WTC11 (cell line): ENCODE measurements at regions not wholly inside any gene's neighbourhood (a gene's known extent, or its start where the extent isn't known, plus 50 kb on each side); places are given as distances from the start of the nearest gene placed in this dataset.

ENCODE experiments used
- ATAC-seq: fragments of 200-7000 bp; cut with Tn5 transposase; 2 replicates; pipeline ENCODE4 v1.10.0; 2021; ENCODE audit warnings: mild to moderate bottlenecking, moderate library complexity
- CTCF ChIA-PET: fragments of 300-600 bp; sonication (Branson Sonifier 250); formaldehyde crosslinking; loops from one replicate; lab custom pipeline; 2021; ENCODE audit warnings: antibody characterized with exemption; lab: Charles Lee
- POLR2A ChIA-PET: fragments of 350-600 bp; sonication (Branson Sonifier 250); formaldehyde crosslinking; loops from one replicate; lab custom pipeline; 2021; ENCODE audit warnings: antibody characterized with exemption; lab: Charles Lee
- DNase-seq: peaks from one replicate; pipeline ENCODE4 v3.0.0; 2021; ENCODE audit warnings: low spot score
- H3K27ac Mint-ChIP-seq: 2 replicates; pipeline ENCODE4 v1.8.0; 2021; ENCODE audit warnings: mixed read lengths
- H3K27me3 Mint-ChIP-seq: 2 replicates; pipeline ENCODE4 v1.8.0; 2021; ENCODE audit warnings: low read depth, mild to moderate bottlenecking, moderate library complexity, mixed read lengths
- H3K36me3 Mint-ChIP-seq: 2 replicates; pipeline ENCODE4 v1.8.0; 2021; ENCODE audit warnings: mixed read lengths
- H3K4me1 Mint-ChIP-seq: 2 replicates; pipeline ENCODE4 v1.8.0; 2022; ENCODE audit warnings: mixed read lengths
- H3K4me3 Mint-ChIP-seq: 2 replicates; pipeline ENCODE4 v1.8.0; 2021; ENCODE audit warnings: mild to moderate bottlenecking, moderate library complexity, mixed read lengths
- H3K9me3 Mint-ChIP-seq: 2 replicates; pipeline ENCODE4 v1.8.0; 2021; ENCODE audit warnings: mixed read lengths
- CREB1 ChIP-seq: sonication (generic); formaldehyde crosslinking; IDR thresholded peaks from 2 replicates; pipeline ENCODE4 v1.8.0; 2023; ENCODE audit warnings: mild to moderate bottlenecking, missing genetic modification reagents
- ERG ChIP-seq: fragments of 250-450 bp; sonication (Bioruptor Pico); IDR thresholded peaks from 2 replicates; pipeline ENCODE4 v1.8.0; 2021; ENCODE audit warnings: mild to moderate bottlenecking
- ESRRA ChIP-seq: sonication (generic); formaldehyde crosslinking; IDR thresholded peaks from 2 replicates; pipeline ENCODE4 v1.8.1; 2022; ENCODE audit warnings: mild to moderate bottlenecking, missing genetic modification reagents, borderline replicate concordance
- FOXJ3 ChIP-seq: sonication (generic); formaldehyde crosslinking; IDR thresholded peaks from 2 replicates; pipeline ENCODE4 v1.9.0; 2021; ENCODE audit warnings: missing genetic modification reagents, mild to moderate bottlenecking, borderline replicate concordance
- GRHL2 ChIP-seq: fragments of 250-450 bp; sonication (Bioruptor Pico); IDR thresholded peaks from 2 replicates; pipeline ENCODE4 v1.8.0; 2022; ENCODE audit warnings: mild to moderate bottlenecking, moderate library complexity; ENCODE audit not compliant: insufficient replicate concordance, severe bottlenecking
- HMGA2 ChIP-seq: fragments of 250-450 bp; sonication (Bioruptor Pico); IDR thresholded peaks from 2 replicates; pipeline ENCODE4 v1.4.0; 2021; ENCODE audit warnings: mild to moderate bottlenecking, moderate library complexity
- HMGXB4 ChIP-seq: sonication (generic); formaldehyde crosslinking; IDR thresholded peaks from 2 replicates; pipeline ENCODE4 v1.8.1; 2023; ENCODE audit warnings: mild to moderate bottlenecking, moderate library complexity, missing genetic modification reagents
- KAT7 ChIP-seq: sonication (generic); formaldehyde crosslinking; IDR thresholded peaks from 2 replicates; pipeline ENCODE4 v1.8.1; 2023; ENCODE audit warnings: missing genetic modification reagents, mild to moderate bottlenecking, borderline replicate concordance
- MXD4 ChIP-seq: fragments of 250-450 bp; sonication (Bioruptor Pico); IDR thresholded peaks from 2 replicates; pipeline ENCODE4 v1.8.0; 2021; ENCODE audit warnings: mild to moderate bottlenecking, moderate library complexity, borderline replicate concordance
- NR3C1 ChIP-seq: sonication (generic); formaldehyde crosslinking; conservative IDR thresholded peaks from 2 replicates; pipeline ENCODE4 v1.8.1; 2023; ENCODE audit warnings: low read depth, mild to moderate bottlenecking, missing genetic modification reagents
- PREB ChIP-seq: sonication (generic); formaldehyde crosslinking; IDR thresholded peaks from 2 replicates; pipeline ENCODE4 v1.8.1; 2022; ENCODE audit warnings: mild to moderate bottlenecking, missing genetic modification reagents, moderate library complexity, borderline replicate concordance
- SMAD3 ChIP-seq: sonication (generic); formaldehyde crosslinking; IDR thresholded peaks from 2 replicates; pipeline ENCODE4 v1.8.0; 2022; ENCODE audit warnings: missing genetic modification reagents, mild to moderate bottlenecking, borderline replicate concordance
- SOX15 ChIP-seq: fragments of 250-450 bp; sonication (Bioruptor Pico); IDR thresholded peaks from 2 replicates; pipeline ENCODE4 v1.9.0; 2021; ENCODE audit warnings: mild to moderate bottlenecking
- TCF7 ChIP-seq: sonication (generic); formaldehyde crosslinking; IDR thresholded peaks from 2 replicates; pipeline ENCODE4 v1.8.0; 2022; ENCODE audit warnings: mild to moderate bottlenecking, low read depth, missing genetic modification reagents, moderate library complexity
- ZBTB21 ChIP-seq: sonication (generic); formaldehyde crosslinking; IDR thresholded peaks from 2 replicates; pipeline ENCODE4 v1.8.1; 2023; ENCODE audit warnings: mild to moderate bottlenecking, missing genetic modification reagents, borderline replicate concordance
- ZNF138 ChIP-seq: sonication (generic); formaldehyde crosslinking; conservative IDR thresholded peaks from 2 replicates; pipeline ENCODE4 v1.8.1; 2022; ENCODE audit warnings: mild to moderate bottlenecking, moderate library complexity, missing genetic modification reagents
- ZNF219 ChIP-seq: sonication (generic); formaldehyde crosslinking; IDR thresholded peaks from 2 replicates; pipeline ENCODE4 v1.8.0; 2023; ENCODE audit warnings: missing genetic modification reagents, mild to moderate bottlenecking, borderline replicate concordance
- ZNF263 ChIP-seq: sonication (generic); formaldehyde crosslinking; IDR thresholded peaks from 2 replicates; pipeline ENCODE4 v1.8.1; 2022; ENCODE audit warnings: low read depth, mild to moderate bottlenecking, moderate library complexity, missing genetic modification reagents
- ZNF281 ChIP-seq: sonication (generic); formaldehyde crosslinking; IDR thresholded peaks from 2 replicates; pipeline ENCODE4 v1.8.0; 2023; ENCODE audit warnings: mild to moderate bottlenecking, missing genetic modification reagents
- ZNF416 ChIP-seq: fragments of 250-450 bp; sonication (Bioruptor Pico); IDR thresholded peaks from 2 replicates; pipeline ENCODE4 v1.9.0; 2021; ENCODE audit warnings: mild to moderate bottlenecking, inconsistent platforms
- ZNF671 ChIP-seq: fragments of 250-450 bp; sonication (Bioruptor Pico); IDR thresholded peaks from 2 replicates; pipeline ENCODE4 v1.8.0; 2021; ENCODE audit warnings: mild to moderate bottlenecking
- TF ChIP-seq, protein P1 (sequence below): sonication (generic); formaldehyde crosslinking; conservative IDR thresholded peaks from 2 replicates; pipeline ENCODE4 v1.8.1; 2023; ENCODE audit warnings: mild to moderate bottlenecking, low read depth, missing genetic modification reagents, moderate library complexity
- TF ChIP-seq, protein P2 (sequence below): sonication (generic); formaldehyde crosslinking; IDR thresholded peaks from 2 replicates; pipeline ENCODE4 v1.8.0; 2022; ENCODE audit warnings: mild to moderate bottlenecking, missing genetic modification reagents

- DNase-seq (no peak), ATAC-seq (no peak)
- CTCF ChIA-PET: no interaction called here
- H3K36me3 Mint-ChIP-seq: no peaks in the 10 kb centered on the region
- POLR2A ChIA-PET: no interaction called here
- TF ChIP-seq TCF7 (CRISPR knock-in tag) (no peak), PREB (CRISPR knock-in tag) (no peak), SMAD3 (no peak), ESRRA (no peak), ZNF138 (CRISPR knock-in tag) (no peak), GRHL2 (CRISPR knock-in tag) (no peak), ZNF671 (CRISPR knock-in tag) (no peak), ZBTB21 (no peak)
- no peak overlapping the region for H3K27ac Mint-ChIP-seq
- H3K27me3 Mint-ChIP-seq: no peaks in the 10 kb centered on the region
- H3K4me3 Mint-ChIP-seq: no peak overlapping the region
- H3K9me3 Mint-ChIP-seq: peaks cover 3% of the 10 kb centered on the region; the same call in 1 of the 2 replicates
- no peaks in the 10 kb centered on the region for H3K4me1 Mint-ChIP-seq
These were observed 1618.6 kb upstream of the PRMT6 start for GRCh38 chr1:105437847-105438246.

DNA sequence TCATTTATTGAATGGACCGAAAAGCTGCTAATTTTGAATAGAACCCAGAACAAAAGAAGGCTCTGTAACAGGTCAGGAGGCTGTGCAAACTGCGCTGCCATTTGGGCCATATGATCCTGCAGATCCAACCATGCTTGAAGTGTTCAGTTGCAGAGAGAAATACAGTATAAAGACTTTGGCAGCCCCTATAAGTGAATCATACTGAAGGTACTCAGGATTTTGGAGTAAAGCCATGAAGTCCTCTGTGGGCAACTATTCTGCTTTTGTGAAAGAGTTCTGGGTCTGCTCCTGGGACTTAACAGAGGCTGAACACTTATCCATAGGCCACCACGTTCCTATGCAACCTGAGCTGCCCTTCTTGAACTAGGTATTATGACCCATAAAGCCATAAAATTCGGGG is 1613.6 kb upstream of the PRMT6 start:
- H3K9me3 Mint-ChIP-seq: peaks cover 15% of the 10 kb centered on the region
- no peaks in the 10 kb centered on the region for H3K27me3 Mint-ChIP-seq
- TF ChIP-seq MXD4 (no peak), ZNF281 (CRISPR knock-in tag) (no peak), SMAD3 (no peak), HMGXB4 (CRISPR knock-in tag) (no peak), GRHL2 (CRISPR knock-in tag) (no peak), TCF7 (CRISPR knock-in tag) (no peak), FOXJ3 (CRISPR knock-in tag) (no peak), CREB1 (no peak)
- TF ChIP-seq, protein P1, sequence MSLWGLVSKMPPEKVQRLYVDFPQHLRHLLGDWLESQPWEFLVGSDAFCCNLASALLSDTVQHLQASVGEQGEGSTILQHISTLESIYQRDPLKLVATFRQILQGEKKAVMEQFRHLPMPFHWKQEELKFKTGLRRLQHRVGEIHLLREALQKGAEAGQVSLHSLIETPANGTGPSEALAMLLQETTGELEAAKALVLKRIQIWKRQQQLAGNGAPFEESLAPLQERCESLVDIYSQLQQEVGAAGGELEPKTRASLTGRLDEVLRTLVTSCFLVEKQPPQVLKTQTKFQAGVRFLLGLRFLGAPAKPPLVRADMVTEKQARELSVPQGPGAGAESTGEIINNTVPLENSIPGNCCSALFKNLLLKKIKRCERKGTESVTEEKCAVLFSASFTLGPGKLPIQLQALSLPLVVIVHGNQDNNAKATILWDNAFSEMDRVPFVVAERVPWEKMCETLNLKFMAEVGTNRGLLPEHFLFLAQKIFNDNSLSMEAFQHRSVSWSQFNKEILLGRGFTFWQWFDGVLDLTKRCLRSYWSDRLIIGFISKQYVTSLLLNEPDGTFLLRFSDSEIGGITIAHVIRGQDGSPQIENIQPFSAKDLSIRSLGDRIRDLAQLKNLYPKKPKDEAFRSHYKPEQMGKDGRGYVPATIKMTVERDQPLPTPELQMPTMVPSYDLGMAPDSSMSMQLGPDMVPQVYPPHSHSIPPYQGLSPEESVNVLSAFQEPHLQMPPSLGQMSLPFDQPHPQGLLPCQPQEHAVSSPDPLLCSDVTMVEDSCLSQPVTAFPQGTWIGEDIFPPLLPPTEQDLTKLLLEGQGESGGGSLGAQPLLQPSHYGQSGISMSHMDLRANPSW (CRISPR knock-in tag): no peak
- H3K27ac Mint-ChIP-seq: no peak overlapping the region
- ChIA-PET POLR2A (no interaction called here), CTCF (no interaction called here)
- no peaks in the 10 kb centered on the region for H3K4me1 Mint-ChIP-seq
- no peaks in the 10 kb centered on the region for H3K36me3 Mint-ChIP-seq
- DNase-seq (no peak), ATAC-seq (no peak)
- no peak overlapping the region for H3K4me3 Mint-ChIP-seq

DNA sequence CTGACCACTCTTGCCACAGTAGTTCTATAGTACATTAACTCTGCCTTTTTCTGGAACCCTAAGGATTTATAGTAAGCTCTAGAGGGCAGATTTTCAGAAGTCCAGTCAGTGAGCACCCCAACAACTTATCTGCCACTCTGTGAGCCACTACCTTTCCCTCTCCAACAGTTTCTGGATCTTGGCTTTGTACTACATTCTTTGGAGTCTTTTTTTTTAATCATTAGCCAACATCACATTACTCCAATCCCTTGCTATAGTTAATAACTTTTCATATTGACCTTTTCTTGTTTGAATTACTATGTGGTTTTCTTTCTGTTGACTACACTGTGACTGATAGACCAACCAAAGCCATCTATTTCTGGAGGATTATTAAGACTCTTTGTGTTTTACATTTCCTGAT is 1596.7 kb upstream of the PRMT6 start:
- CTCF ChIA-PET: no interaction called here
- Mint-ChIP-seq H3K27ac (no peak overlapping the region), H3K27me3 (no peaks in the 10 kb centered on the region), H3K4me1 (peaks cover 5% of the 10 kb centered on the region), H3K36me3 (no peaks in the 10 kb centered on the region), H3K4me3 (no peak overlapping the region), H3K9me3 (no peaks in the 10 kb centered on the region)
- ATAC-seq: no peak
- no peak for DNase-seq
- POLR2A ChIA-PET: no interaction called here
- TF ChIP-seq ZNF416: no peak
- TF ChIP-seq NR3C1 (CRISPR knock-in tag): no peak
- no peak for TF ChIP-seq ZNF263 (CRISPR knock-in tag)
- TF ChIP-seq ERG: no peak
- TF ChIP-seq, protein P2, sequence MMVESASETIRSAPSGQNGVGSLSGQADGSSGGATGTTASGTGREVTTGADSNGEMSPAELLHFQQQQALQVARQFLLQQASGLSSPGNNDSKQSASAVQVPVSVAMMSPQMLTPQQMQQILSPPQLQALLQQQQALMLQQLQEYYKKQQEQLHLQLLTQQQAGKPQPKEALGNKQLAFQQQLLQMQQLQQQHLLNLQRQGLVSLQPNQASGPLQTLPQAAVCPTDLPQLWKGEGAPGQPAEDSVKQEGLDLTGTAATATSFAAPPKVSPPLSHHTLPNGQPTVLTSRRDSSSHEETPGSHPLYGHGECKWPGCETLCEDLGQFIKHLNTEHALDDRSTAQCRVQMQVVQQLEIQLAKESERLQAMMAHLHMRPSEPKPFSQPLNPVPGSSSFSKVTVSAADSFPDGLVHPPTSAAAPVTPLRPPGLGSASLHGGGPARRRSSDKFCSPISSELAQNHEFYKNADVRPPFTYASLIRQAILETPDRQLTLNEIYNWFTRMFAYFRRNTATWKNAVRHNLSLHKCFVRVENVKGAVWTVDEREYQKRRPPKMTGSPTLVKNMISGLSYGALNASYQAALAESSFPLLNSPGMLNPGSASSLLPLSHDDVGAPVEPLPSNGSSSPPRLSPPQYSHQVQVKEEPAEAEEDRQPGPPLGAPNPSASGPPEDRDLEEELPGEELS (CRISPR knock-in tag): no peak
- TF ChIP-seq KAT7 (CRISPR knock-in tag): no peak
- TF ChIP-seq ZNF219 (CRISPR knock-in tag): no peak
- TF ChIP-seq HMGA2 (CRISPR knock-in tag): no peak
- TF ChIP-seq SOX15 (CRISPR knock-in tag): no peak
